NCI-H2227 (cell line): ENCODE measurements at regions not wholly inside any gene's neighbourhood (a gene's known extent, or its start where the extent isn't known, plus 50 kb on each side); places are given as distances from the start of the nearest gene placed in this dataset.
"Not testable (repeated sequence)": the region's sequence is repeated elsewhere in the genome, so short reads cannot be mapped to it uniquely, and the experiment has no call there.

Experiments
- DNase-seq: peaks from one replicate; lab custom pipeline; 2025; ENCODE audit not compliant: unreplicated experiment; lab: John Stamatoyannopoulos, UW

- no peak for DNase-seq
Measured at GRCh38 chr13:43946281-43946680, 66.6 kb downstream of the LACC1 start.

- no peak for DNase-seq
Measured at GRCh38 chr13:43947897-43948458, 68.3 kb downstream of the LACC1 start.

GRCh38 chr13:43953370-43953769 is 73.7 kb downstream of the LACC1 start:
- DNase-seq: no peak

- DNase-seq: not testable (repeated sequence)
Measured at GRCh38 chr13:43956975-43957374, 77.3 kb downstream of the LACC1 start.

GRCh38 chr13:43959291-43959690 is 79.6 kb downstream of the LACC1 start:
- DNase-seq: no peak

GRCh38 chr13:43961909-43962308 is 82.2 kb downstream of the LACC1 start:
- no peak for DNase-seq

- DNase-seq: no peak
Measured at GRCh38 chr13:43963726-43964125, 84.0 kb downstream of the LACC1 start.

GRCh38 chr13:43964698-43965458 is 85.2 kb downstream of the LACC1 start:
- no peak for DNase-seq

GRCh38 chr13:43965459-43965845 is 85.7 kb downstream of the LACC1 start:
- no peak for DNase-seq

- not testable (repeated sequence) for DNase-seq
Measured at GRCh38 chr13:43968251-43968942, 88.7 kb downstream of the LACC1 start.

- DNase-seq: not testable (repeated sequence)
Measured at GRCh38 chr13:43968943-43969690, 89.4 kb downstream of the LACC1 start.

- DNase-seq: not testable (repeated sequence)
Measured at GRCh38 chr13:43969919-43970318, 90.2 kb downstream of the LACC1 start.

GRCh38 chr13:43970520-43971242 is 91.0 kb downstream of the LACC1 start:
- not testable (repeated sequence) for DNase-seq

GRCh38 chr13:43971324-43971723 is 91.6 kb downstream of the LACC1 start:
- DNase-seq: not testable (repeated sequence)

- DNase-seq: no peak
Measured at GRCh38 chr13:43977911-43978310, 98.2 kb downstream of the LACC1 start.

- no peak for DNase-seq
Measured at GRCh38 chr13:43978688-43979087, 99.0 kb downstream of the LACC1 start.

GRCh38 chr13:43979492-43979891 is 99.8 kb downstream of the LACC1 start:
- DNase-seq: no peak

- DNase-seq: no peak
Measured at GRCh38 chr13:43980587-43980986, 100.9 kb downstream of the LACC1 start.

- no peak for DNase-seq
Measured at GRCh38 chr13:43981091-43981490, 101.4 kb downstream of the LACC1 start.

- no peak for DNase-seq
Measured at GRCh38 chr13:43981512-43982301, 102.0 kb downstream of the LACC1 start.
